ENCODE measurements at regions not wholly inside any gene's neighbourhood (a gene's known extent, or its start where the extent isn't known, plus 50 kb on each side); places are given as distances from the start of the nearest gene placed in this dataset.
"Not testable (repeated sequence)": the region's sequence is repeated elsewhere in the genome, so short reads cannot be mapped to it uniquely, and the experiment has no call there.

DNA sequence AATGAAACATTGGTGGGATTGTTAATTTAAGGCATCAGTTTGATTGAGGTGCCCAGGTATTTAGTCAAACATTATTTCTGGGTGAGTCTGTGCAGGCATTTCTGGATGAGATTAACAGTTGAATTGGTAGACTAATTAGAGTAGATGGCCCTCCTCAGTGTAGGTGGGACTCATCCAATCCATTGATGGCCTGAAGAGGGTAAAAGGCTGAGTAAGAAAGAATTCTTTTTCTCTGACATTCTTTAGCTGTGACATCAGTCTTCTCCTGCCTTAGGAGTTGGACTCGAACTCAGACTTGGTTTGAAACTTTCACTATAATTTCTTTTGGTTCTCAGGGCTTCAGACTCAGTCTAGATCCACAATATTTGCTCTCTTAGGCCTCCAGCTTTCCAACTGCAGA, 59.6 kb upstream of the ADAMTS5 start:
- no peak for TF ChIP-seq CTCF (IDR thresholded peaks at IDR 0.05; ENCODE audit: low read depth, low read length)
- peaks cover 66% of the 10 kb centered on the region for H3K27me3 ChIP-seq (ENCODE audit: insufficient read depth, low read depth, severe bottlenecking)

GRCh38 chr21:27025708-27026107, 58.8 kb upstream of the ADAMTS5 start:
- H3K36me3 ChIP-seq; H3K9me3 ChIP-seq (ENCODE audit: severe bottlenecking); H3K27ac ChIP-seq; H3K4me3 ChIP-seq (ENCODE audit: low read depth, low read length); DNase-seq: not testable (repeated sequence)
- peaks cover 69% of the 10 kb centered on the region for H3K27me3 ChIP-seq (ENCODE audit: insufficient read depth, low read depth, severe bottlenecking)

More for the DNA sequence above, 59.6 kb upstream of the ADAMTS5 start:
- Histone ChIP-seq H3K9me3 (ENCODE audit: severe bottlenecking) (no peaks in the 10 kb centered on the region), H3K36me3 (no peaks in the 10 kb centered on the region), H3K4me3 (ENCODE audit: low read depth, low read length) (no peak overlapping the region), H3K27ac (no peak overlapping the region)
- no peak for DNase-seq

DNA sequence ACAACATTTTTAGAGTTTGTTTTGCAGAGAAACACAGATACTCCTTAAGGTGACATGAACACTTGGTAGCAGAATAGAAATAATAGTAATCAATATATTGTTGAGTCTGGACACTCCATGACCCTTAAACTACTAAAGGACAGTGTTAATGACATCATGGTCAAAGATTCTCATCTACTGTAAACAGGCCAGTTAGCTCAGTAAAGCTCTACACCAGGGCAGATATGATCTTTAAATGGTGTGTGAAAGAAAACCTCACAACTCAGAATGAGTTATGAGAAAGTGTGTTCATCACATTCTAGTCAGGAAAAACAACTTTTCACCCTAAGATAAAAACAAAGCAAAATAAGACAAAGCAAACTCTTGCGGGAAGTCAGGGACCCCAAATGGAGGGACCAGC, 58.1 kb upstream of the ADAMTS5 start:
- H3K27me3 ChIP-seq (ENCODE audit: insufficient read depth, low read depth, severe bottlenecking), result peaks cover 70% of the 10 kb centered on the region
- DNase-seq, result no peak
- no peak overlapping the region for H3K4me3 ChIP-seq (ENCODE audit: low read depth, low read length)
- no peak for TF ChIP-seq CTCF (IDR thresholded peaks at IDR 0.05; ENCODE audit: low read depth, low read length)
- H3K27ac ChIP-seq, result no peak overlapping the region
- H3K9me3 ChIP-seq (ENCODE audit: severe bottlenecking), result no peaks in the 10 kb centered on the region
- no peaks in the 10 kb centered on the region for H3K36me3 ChIP-seq

- Histone ChIP-seq H3K4me3 (ENCODE audit: low read depth, low read length) (no peak overlapping the region), H3K27me3 (ENCODE audit: insufficient read depth, low read depth, severe bottlenecking) (peaks cover 70% of the 10 kb centered on the region), H3K36me3 (no peaks in the 10 kb centered on the region), H3K27ac (no peak overlapping the region), H3K9me3 (ENCODE audit: severe bottlenecking) (no peaks in the 10 kb centered on the region)
- no peak for DNase-seq
- no peak for TF ChIP-seq CTCF (IDR thresholded peaks at IDR 0.05; ENCODE audit: low read depth, low read length)
These were observed 57.4 kb upstream of the ADAMTS5 start for GRCh38 chr21:27024301-27024700.

DNA sequence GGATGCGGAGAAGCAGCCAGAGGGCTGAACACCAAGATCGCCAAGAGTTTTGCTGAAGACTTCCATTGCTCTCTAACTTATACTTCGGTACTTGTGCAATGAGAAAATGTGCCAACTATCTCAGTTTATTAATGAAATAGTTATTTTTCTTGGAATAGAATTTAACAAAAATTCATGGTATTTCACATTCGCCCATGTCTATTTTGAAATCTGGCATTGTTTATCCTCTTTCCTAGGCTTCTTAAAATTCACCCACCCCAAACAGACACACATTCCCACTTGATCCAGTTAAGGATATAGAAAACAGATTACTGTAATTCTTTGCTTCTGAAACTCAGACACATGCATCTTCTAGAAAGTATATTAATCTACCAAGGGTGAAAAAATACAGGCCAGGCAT, 56.3 kb upstream of the ADAMTS5 start:
- DNase-seq, result no peak
- Histone ChIP-seq H3K4me3 (ENCODE audit: low read depth, low read length) (no peak overlapping the region), H3K36me3 (no peaks in the 10 kb centered on the region), H3K27me3 (ENCODE audit: insufficient read depth, low read depth, severe bottlenecking) (peaks cover 74% of the 10 kb centered on the region), H3K27ac (no peak overlapping the region), H3K9me3 (ENCODE audit: severe bottlenecking) (no peaks in the 10 kb centered on the region)
- TF ChIP-seq CTCF (IDR thresholded peaks at IDR 0.05; ENCODE audit: low read depth, low read length), result no peak

GRCh38 chr21:27021801-27022200, 54.9 kb upstream of the ADAMTS5 start:
- H3K27ac ChIP-seq, result no peak overlapping the region
- no peak for DNase-seq
- peaks cover 85% of the 10 kb centered on the region for H3K27me3 ChIP-seq (ENCODE audit: insufficient read depth, low read depth, severe bottlenecking)
- no peak for TF ChIP-seq CTCF (IDR thresholded peaks at IDR 0.05; ENCODE audit: low read depth, low read length)
- no peak overlapping the region for H3K4me3 ChIP-seq (ENCODE audit: low read depth, low read length)
- no peaks in the 10 kb centered on the region for H3K9me3 ChIP-seq (ENCODE audit: severe bottlenecking)
- no peaks in the 10 kb centered on the region for H3K36me3 ChIP-seq
